GOT3 (cell line): ENCODE measurements at regions not wholly inside any gene's neighbourhood (a gene's known extent, or its start where the extent isn't known, plus 50 kb on each side); places are given as distances from the start of the nearest gene placed in this dataset.

Experiments used
- DNase-seq: peaks from one replicate; lab custom pipeline; 2025; ENCODE audit warnings: mixed read lengths; lab: John Stamatoyannopoulos, UW

DNA sequence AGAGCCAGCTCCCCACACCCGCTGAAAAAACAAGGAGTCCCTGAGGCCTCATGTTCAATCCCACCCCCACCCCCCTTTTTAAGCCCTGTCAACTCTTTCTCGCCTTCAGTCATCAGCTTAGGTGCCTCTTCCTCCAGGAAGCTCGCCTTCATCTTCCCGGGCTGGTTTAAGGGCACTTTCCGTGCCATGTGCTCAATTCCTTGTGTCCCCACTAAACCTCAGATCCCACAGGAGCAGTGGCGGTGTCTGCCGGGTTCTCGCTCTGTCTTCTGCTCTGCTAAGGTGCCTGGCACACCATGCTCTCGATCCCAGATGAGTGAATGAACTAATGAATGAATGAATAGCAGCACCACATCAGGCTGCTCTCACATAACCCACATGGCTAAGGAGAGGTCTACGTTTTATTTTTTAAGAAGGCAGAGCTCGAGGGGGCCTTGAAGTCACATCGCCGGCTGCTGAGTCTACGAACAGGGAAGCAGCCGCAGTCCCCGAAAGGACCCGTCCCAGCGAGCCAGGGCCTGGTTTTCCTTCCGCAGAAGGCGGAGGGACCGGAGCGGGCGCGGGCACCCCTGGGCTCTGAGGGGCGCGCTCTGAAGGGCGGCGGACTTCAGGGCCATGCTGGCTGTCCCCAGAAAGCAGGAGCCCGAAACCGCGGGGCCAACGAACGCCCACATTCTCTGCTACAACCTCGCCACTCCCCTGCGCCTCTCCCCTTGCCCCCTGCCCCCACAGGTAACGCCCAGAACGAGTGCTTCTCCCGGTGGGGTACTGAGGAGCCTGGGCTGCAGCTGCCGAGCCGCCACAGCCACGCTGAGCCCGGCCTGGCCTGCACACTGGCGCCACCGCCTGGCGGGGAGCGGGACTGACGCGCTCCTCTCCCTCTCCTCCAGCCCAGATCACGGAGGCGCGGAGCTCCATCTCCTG lies 73.4 kb upstream of the KCNMA1 start:
- peak; percentile 37 for DNase-seq

DNA sequence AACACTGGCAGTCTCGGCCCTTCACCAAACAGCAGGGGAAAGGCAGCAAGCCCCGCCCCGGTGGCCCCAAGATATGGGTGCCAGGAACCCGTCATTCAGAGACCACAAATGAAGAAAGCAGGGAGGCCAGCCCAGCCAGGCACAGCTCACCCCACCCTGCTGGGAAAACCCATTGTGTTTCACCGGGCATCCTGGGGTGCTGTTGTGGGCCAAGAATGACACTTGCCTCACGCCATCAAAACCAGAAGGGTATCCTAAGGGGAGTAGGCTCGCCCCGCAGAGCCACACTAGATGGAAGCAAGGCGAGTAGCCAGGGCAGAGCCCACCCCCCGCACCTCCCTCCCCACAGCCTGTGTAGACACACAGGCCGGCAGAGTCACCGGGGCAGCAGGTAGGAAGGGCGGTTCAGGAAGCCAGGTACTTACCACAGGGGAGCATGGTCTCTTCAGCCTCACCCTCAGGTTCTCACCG lies 72.5 kb upstream of the KCNMA1 start:
- no peak for DNase-seq

DNA sequence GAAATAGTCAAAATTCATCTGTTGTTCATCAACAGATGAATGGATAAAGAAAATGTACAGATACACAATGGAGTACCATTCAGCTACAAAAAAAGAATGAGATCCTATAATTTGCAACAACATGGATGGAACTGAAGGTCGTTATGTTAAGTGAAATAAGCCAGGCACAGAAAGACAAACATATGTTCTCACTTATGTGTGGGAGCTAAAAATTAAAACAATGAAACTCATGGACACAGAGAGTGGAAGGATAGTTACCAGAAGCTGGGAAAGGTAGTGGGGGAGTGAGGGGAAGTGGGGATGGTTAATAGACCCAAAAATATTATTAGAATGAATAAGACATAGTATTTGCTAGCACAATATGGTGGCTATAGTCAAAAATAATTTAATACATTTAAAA lies 70.0 kb upstream of the KCNMA1 start:
- no peak for DNase-seq

DNA sequence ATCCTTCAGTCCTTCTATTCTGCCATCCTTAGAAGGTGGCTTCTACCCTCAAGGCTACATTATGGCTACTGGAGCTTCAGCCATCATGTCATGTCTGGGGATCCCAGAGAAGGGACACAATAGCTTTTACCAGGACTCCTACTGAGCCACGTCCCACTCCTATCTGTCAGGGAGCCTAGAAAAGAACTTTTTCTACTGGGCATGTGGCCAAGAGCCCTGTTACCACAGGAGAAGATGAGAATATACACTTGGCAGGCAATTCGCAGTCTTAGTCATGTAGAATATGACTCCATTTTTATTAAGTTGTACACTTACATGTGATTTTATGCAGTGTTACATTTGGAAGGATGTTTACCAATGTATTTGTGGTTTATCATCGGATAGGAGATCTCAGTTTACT lies 64.6 kb upstream of the KCNMA1 start:
- no peak for DNase-seq

DNA sequence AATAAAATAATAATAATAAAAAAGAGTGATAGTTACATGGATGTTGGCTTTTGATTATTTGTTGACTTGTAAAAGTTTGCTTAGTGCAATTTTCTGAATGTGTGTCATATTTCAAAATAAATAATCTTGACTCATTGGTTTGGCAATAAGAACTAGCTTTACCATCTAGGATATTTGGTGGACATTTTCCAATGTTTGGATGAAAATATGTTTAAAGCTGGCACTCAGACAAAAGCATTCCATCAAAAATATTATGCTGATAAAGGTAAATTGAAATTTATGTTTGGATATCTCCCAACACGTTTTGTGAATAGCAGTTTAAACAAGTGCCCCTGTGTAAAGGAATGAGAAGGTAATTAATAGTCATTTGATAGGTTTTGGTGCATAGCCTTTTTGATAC lies 62.5 kb upstream of the KCNMA1 start:
- no peak for DNase-seq

DNA sequence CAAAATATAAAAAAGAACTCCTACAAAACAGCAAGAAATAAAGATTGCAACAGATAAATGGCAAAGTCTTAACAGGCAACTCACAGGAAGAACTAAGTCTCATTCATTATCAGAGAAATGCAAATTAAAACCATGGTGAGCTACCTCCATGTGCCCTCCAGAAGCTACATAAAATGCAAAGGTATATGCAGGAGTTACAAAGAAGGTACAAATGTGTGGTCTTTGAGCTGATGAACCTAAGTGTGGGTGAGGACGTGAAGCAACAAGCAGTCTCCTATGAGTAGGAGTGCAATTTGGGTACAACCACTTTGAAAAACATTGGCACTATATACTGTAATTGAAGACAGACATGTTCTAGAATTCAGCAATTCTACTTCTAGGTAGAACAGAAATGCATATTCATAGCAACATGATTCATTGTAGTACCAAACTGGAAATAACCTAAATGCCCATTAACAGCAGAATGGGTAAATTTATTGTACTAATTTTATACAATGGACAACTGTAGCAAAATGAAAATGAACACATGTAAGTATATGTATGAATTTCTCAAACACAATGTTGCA lies 61.6 kb upstream of the KCNMA1 start:
- no peak for DNase-seq

DNA sequence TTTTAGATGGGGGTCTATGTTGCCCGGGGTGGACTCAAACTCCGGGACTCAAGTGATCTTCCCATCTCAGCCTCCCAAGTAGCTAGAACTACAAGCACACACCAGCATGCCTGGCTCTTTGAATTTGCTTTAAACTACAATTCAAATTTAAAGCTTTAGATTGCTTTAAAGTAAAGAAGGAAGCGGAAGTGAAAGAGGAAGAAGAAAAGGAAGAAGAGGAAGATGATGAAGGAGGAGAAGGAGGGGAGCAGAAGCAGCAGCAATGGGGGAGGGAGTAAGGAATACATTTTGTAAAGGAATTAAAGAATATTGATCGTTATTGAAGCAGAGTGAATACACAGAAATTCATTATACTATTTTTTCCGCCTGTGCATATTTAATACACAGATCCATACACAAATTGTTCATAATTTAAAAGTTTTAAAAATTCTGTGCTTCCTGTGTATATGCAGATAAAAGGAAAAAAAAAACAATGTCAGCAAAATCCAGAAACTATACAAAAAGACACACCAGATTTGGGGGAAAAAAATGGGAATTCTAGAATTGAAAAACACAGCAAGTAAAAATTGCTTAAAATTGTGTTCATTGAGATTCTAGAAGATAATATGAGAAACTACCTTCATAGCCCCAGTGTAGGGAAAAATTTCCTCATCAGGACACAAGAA lies 60.8 kb upstream of the KCNMA1 start:
- DNase-seq = no peak

DNA sequence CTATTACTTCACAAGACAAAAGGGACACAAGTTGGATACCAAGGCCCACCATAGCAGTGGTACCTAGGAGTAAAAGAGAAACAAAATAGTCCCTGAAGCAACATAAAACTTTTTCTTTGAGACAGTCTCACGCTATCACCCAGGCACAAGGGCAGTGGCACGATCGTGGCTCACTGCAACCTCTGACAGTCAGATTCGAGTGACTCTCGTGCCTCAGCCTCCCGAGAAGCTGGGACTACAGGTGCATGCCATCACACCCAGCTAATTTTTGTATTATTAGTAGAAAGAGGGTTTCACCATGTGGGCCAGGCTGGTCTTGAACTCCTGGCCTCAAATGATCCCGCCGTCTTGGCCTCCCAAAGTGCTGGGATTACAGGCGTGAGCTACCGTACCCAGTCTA lies 59.0 kb upstream of the KCNMA1 start:
- DNase-seq = no peak

DNA sequence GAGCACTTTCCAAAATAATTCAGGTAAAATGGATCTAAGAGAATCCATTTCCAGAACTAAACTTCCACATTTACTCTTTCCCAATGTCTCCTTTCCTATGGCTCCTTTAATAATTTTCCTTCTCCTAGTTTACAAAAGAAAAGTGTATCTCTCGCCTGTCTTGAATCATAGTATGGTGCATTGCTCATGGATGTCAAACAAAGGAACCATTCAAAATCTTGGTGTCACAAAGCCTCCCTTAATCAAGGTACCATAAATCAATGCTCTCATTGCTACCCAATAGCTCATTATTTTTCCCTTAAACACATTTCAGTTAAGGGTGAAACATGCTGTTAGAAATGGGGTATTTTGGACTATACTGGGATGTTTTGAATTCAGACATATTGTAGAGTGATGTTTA lies 57.6 kb upstream of the KCNMA1 start:
- no peak for DNase-seq

DNA sequence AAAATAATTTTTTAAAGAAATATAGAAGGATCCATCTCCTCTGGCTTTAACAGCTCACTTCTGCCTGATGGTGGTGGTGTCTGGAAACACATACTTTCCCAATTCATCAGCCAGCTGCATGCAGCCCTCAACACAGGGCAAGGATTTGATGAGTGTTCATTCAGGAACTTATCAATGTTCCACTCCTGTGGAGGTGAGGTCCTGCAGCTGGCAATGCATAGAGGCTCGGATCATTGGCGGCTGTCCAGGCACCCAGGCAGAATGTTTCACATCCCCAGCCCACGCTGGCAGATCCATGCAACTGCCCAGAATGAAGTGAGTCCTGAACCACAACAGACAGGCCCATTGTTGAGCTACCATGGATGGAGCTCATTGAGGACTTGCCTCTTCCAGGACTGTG lies 55.2 kb upstream of the KCNMA1 start:
- DNase-seq = no peak

DNA sequence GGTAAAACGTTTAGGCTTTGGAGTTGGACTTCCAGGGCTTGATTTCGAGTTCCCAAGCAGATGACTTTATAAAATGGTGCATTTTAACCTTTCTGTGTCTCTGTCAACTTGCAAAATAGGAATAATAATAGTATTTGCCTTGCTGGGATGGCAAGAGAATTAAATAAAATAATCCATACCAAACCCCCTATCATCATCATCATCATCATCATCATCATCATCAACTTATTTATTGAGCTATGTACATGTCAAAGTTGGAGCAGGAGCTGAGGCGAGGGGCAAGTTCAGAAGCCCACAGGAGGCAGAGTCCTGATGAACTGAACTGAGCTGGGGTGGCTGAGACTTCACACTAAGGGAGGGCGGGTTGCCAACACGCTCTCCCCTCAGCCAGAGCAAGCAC lies 51.7 kb upstream of the KCNMA1 start:
- no peak for DNase-seq

DNA sequence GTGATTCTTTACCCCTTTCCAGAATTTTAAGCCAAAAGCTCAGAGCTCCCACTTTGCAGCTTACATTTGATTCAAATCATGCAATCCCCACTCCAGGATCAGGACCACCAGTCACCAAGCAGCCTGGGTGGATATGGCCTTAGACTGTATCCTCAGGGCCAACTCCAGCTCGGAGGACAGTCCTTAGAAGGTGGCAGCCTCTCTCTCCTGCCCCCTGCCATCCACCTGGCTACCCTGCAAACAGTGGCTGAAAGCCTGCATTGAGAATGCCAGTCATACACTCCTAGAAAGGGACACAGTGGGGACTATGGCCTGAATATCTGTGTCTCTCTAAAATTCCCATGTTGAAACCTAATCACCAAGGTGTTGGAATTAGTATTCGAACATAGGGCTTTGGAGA lies 50.0 kb upstream of the KCNMA1 start:
- DNase-seq = no peak
